Panc1 (cell line): ENCODE measurements at regions not wholly inside any gene's neighbourhood (a gene's known extent, or its start where the extent isn't known, plus 50 kb on each side); places are given as distances from the start of the nearest gene placed in this dataset.

Experiments
- ATAC-seq: fragments of 200-7000 bp; cut with Tn5 transposase; 2 replicates; pipeline ENCODE4 v1.9.1; 2020; ENCODE audit warnings: mild to moderate bottlenecking, moderate library complexity
- BruUV-seq: library from RNA; stranded (reverse); fragments of 400-500 nt; replicated peaks from 2 replicates; lab custom pipeline; 2021; lab: Mats Ljungman, UMichigan
- CTCF ChIA-PET: fragments of 300-600 bp; sonication (Branson Sonifier 250); formaldehyde crosslinking; loops from one replicate; lab custom pipeline; 2022; ENCODE audit warnings: antibody characterized with exemption; lab: Charles Lee
- POLR2A ChIA-PET: fragments of 300-600 bp; sonication (Branson Sonifier 250); formaldehyde crosslinking; loops from one replicate; lab custom pipeline; 2022; ENCODE audit warnings: antibody characterized with exemption; lab: Charles Lee
- DNase-seq: peaks from one replicate; pipeline ENCODE4 v3.0.0-alpha.2; 2010; ENCODE audit warnings: low read depth, low spot score
- H3K27ac ChIP-seq: 2 replicates; pipeline ENCODE4 v1.5.1; 2011; ENCODE audit warnings: mild to moderate bottlenecking, low read length, inconsistent platforms
- H3K27me3 ChIP-seq: fragments of 200-500 bp; sonication (Bioruptor generic); 2 replicates; pipeline ENCODE4 v1.6.0; 2014; ENCODE audit warnings: low read length, inconsistent platforms; ENCODE audit not compliant: control insufficient read depth, insufficient read depth
- H3K36me3 ChIP-seq: fragments of 200-500 bp; sonication (Bioruptor generic); 2 replicates; pipeline ENCODE4 v1.5.1; 2014; ENCODE audit warnings: inconsistent platforms, mild to moderate bottlenecking, low read length, moderate library complexity; ENCODE audit not compliant: control insufficient read depth, insufficient read depth
- H3K4me1 ChIP-seq: 2 replicates; pipeline ENCODE4 v1.5.1; 2011; ENCODE audit warnings: inconsistent platforms, mild to moderate bottlenecking, low read length, moderate library complexity; ENCODE audit not compliant: control insufficient read depth, insufficient read depth
- H3K4me3 ChIP-seq, 2 experiments: 2 replicates each; pipeline ENCODE4 v1.5.1; 2011 to 2012; ENCODE audit warnings: low read depth in 2 of 2, low read length in 2 of 2, mild to moderate bottlenecking in 2 of 2, inconsistent platforms in 1 of 2, moderate library complexity in 1 of 2
- H3K9me3 ChIP-seq: fragments of 200-500 bp; sonication (Bioruptor generic); 2 replicates; pipeline ENCODE4 v1.5.1; 2014; ENCODE audit warnings: low read depth, mild to moderate bottlenecking, inconsistent platforms, low read length, moderate library complexity; ENCODE audit not compliant: control insufficient read depth, insufficient read depth
- CTCF ChIP-seq: fragments of 450-650 bp; IDR thresholded peaks from 2 replicates; pipeline ENCODE4 v1.5.1; 2017; ENCODE audit warnings: mild to moderate bottlenecking
- POLR2AphosphoS5 ChIP-seq: IDR thresholded peaks from 2 replicates; pipeline ENCODE4 v1.6.1; 2012; ENCODE audit warnings: mild to moderate bottlenecking, low read depth, low read length, moderate library complexity
- SIN3A ChIP-seq: IDR thresholded peaks from 2 replicates; pipeline ENCODE4 v1.6.1; 2012; ENCODE audit warnings: low read depth, mild to moderate bottlenecking, low read length, moderate library complexity, borderline replicate concordance; ENCODE audit not compliant: insufficient read depth
- TCF7L2 ChIP-seq: IDR thresholded peaks from 2 replicates; pipeline ENCODE4 v1.6.1; 2011; ENCODE audit warnings: mild to moderate bottlenecking, low read depth, low read length, inconsistent platforms
- in situ Hi-C: cut with HindIII; loops from 2 replicates; pipeline ENCODE4 v1.10.0; 2016; ENCODE audit warnings: low sequenced_read_pairs, low pct_unique_long_range_greater_than_20kb
- intact Hi-C: fragments of 100-400 bp; cut with micrococcal nuclease; formaldehyde crosslinking; loops from one replicate; pipeline ENCODE4 v1.10.0; 2022; ENCODE audit not compliant: unreplicated experiment
- TF ChIP-seq, protein P1 (sequence below), 2 experiments: IDR thresholded peaks; 2 replicates each; pipeline ENCODE4 v1.6.1; 2011 to 2012; ENCODE audit warnings: low read depth in 2 of 2, control low read depth in 1 of 2, low read length in 1 of 2, mild to moderate bottlenecking in 1 of 2, moderate library complexity in 1 of 2; ENCODE audit not compliant: insufficient read depth in 1 of 2

GRCh38 chr12:45598336-45598735 is 131.2 kb upstream of the ARID2 start:
- no TSS peak for BruUV-seq
- intact Hi-C loops (no loop called here), in situ Hi-C loops (no loop called here)
- H3K27ac ChIP-seq = no peak overlapping the region
- CTCF ChIA-PET = no interaction called here
- no peak overlapping the region for H3K4me3 ChIP-seq
- ATAC-seq = no peak
- H3K36me3 ChIP-seq = no peaks in the 10 kb centered on the region
- H3K9me3 ChIP-seq = no peaks in the 10 kb centered on the region
- TF ChIP-seq, protein P1, sequence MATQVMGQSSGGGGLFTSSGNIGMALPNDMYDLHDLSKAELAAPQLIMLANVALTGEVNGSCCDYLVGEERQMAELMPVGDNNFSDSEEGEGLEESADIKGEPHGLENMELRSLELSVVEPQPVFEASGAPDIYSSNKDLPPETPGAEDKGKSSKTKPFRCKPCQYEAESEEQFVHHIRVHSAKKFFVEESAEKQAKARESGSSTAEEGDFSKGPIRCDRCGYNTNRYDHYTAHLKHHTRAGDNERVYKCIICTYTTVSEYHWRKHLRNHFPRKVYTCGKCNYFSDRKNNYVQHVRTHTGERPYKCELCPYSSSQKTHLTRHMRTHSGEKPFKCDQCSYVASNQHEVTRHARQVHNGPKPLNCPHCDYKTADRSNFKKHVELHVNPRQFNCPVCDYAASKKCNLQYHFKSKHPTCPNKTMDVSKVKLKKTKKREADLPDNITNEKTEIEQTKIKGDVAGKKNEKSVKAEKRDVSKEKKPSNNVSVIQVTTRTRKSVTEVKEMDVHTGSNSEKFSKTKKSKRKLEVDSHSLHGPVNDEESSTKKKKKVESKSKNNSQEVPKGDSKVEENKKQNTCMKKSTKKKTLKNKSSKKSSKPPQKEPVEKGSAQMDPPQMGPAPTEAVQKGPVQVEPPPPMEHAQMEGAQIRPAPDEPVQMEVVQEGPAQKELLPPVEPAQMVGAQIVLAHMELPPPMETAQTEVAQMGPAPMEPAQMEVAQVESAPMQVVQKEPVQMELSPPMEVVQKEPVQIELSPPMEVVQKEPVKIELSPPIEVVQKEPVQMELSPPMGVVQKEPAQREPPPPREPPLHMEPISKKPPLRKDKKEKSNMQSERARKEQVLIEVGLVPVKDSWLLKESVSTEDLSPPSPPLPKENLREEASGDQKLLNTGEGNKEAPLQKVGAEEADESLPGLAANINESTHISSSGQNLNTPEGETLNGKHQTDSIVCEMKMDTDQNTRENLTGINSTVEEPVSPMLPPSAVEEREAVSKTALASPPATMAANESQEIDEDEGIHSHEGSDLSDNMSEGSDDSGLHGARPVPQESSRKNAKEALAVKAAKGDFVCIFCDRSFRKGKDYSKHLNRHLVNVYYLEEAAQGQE (IDR thresholded peaks at IDR 0.05; ENCODE audit: insufficient read depth in 1 of 2, low read depth in 2 of 2, low read length in 1 of 2) = no peak
- no peak for TF ChIP-seq POLR2AphosphoS5
- no peak for TF ChIP-seq SIN3A
- TF ChIP-seq CTCF = no peak
- TF ChIP-seq TCF7L2 = no peak
- H3K4me1 ChIP-seq = no peaks in the 10 kb centered on the region
- POLR2A ChIA-PET = interaction anchor here (0.6 kb wide), 1 partner anchor 462 kb away, joined by 4 read pairs; no protein-coding TSS in a partner anchor
- no peaks in the 10 kb centered on the region; the same call in 1 of the 2 replicates for H3K27me3 ChIP-seq
- no peak for DNase-seq

GRCh38 chr12:45598761-45599160 is 130.7 kb upstream of the ARID2 start:
- H3K27me3 ChIP-seq = no peaks in the 10 kb centered on the region; the same call in 1 of the 2 replicates
- ChIA-PET CTCF (no interaction called here), POLR2A (interaction anchor here (0.6 kb wide), 1 partner anchor 463 kb away, joined by 4 read pairs; no protein-coding TSS in a partner anchor)
- intact Hi-C loops (no loop called here), in situ Hi-C loops (no loop called here)
- TF ChIP-seq SIN3A (no peak), CTCF (no peak), TCF7L2 (no peak), POLR2AphosphoS5 (no peak)
- TF ChIP-seq, protein P1 (IDR thresholded peaks at IDR 0.05; ENCODE audit: insufficient read depth in 1 of 2, low read depth in 2 of 2, low read length in 1 of 2) = no peak
- H3K9me3 ChIP-seq = no peaks in the 10 kb centered on the region
- DNase-seq (no peak), ATAC-seq (no peak)
- H3K4me1 ChIP-seq = no peaks in the 10 kb centered on the region
- no peak overlapping the region for H3K27ac ChIP-seq
- no TSS peak for BruUV-seq
- no peak overlapping the region for H3K4me3 ChIP-seq
- no peaks in the 10 kb centered on the region for H3K36me3 ChIP-seq
